GM21723 (cell line): ENCODE measurements at regions not wholly inside any gene's neighbourhood (a gene's known extent, or its start where the extent isn't known, plus 50 kb on each side); places are given as distances from the start of the nearest gene placed in this dataset.

Experiments
- ATAC-seq: cut with Tn5 transposase; IDR thresholded peaks from one replicate; pipeline ENCODE4 v1.9.1; 2021; ENCODE audit warnings: mild to moderate bottlenecking, moderate library complexity; ENCODE audit not compliant: unreplicated experiment

GRCh38 chr4:22901631-22902030 is 208.9 kb downstream of the GBA3 start:
- ATAC-seq: no peak

GRCh38 chr4:22900876-22901275 is 208.1 kb downstream of the GBA3 start:
- no peak for ATAC-seq

- no peak for ATAC-seq
These were observed 204.9 kb downstream of the GBA3 start for GRCh38 chr4:22897520-22898108.

GRCh38 chr4:22895482-22895881 is 202.7 kb downstream of the GBA3 start:
- ATAC-seq: no peak

GRCh38 chr4:22884157-22884556 is 191.4 kb downstream of the GBA3 start:
- no peak for ATAC-seq

GRCh38 chr4:22881411-22881810 is 188.7 kb downstream of the GBA3 start:
- ATAC-seq: no peak

- ATAC-seq: no peak
These were observed 184.8 kb downstream of the GBA3 start for GRCh38 chr4:22877486-22878052.

- no peak for ATAC-seq
These were observed 183.5 kb downstream of the GBA3 start for GRCh38 chr4:22876270-22876669.

- no peak for ATAC-seq
These were observed 183.0 kb downstream of the GBA3 start for GRCh38 chr4:22875587-22876257.

- no peak for ATAC-seq
These were observed 181.7 kb downstream of the GBA3 start for GRCh38 chr4:22874334-22874912.

- no peak for ATAC-seq
These were observed 181.2 kb downstream of the GBA3 start for GRCh38 chr4:22873899-22874298.

GRCh38 chr4:22870847-22871449 is 178.2 kb downstream of the GBA3 start:
- no peak for ATAC-seq

GRCh38 chr4:22869235-22869634 is 176.5 kb downstream of the GBA3 start:
- no peak for ATAC-seq
